Erythroblast (primary cell): ENCODE measurements at regions not wholly inside any gene's neighbourhood (a gene's known extent, or its start where the extent isn't known, plus 50 kb on each side); places are given as distances from the start of the nearest gene placed in this dataset.

Experiments used
- DNase-seq, 2 experiments: peaks; one replicate each; lab custom pipeline; 2025; lab: John Stamatoyannopoulos, UW
- GATA1 ChIP-seq: IDR thresholded peaks from 2 replicates; pipeline ENCODE4 v1.6.1; 2011; ENCODE audit warnings: low read depth, mild to moderate bottlenecking, control low read depth, low read length, moderate library complexity
- POLR2A ChIP-seq: IDR thresholded peaks from 2 replicates; pipeline ENCODE4 v1.6.1; 2011; ENCODE audit warnings: mild to moderate bottlenecking, low read length

- TF ChIP-seq GATA1 (no peak), POLR2A (no peak)
- no peak for DNase-seq
Measured at GRCh38 chr7:17588730-17589129, 290.3 kb downstream of the AHR start.

GRCh38 chr7:17589671-17590070, 291.2 kb downstream of the AHR start:
- no peak for TF ChIP-seq GATA1
- no peak for TF ChIP-seq POLR2A
- DNase-seq, result no peak

GRCh38 chr7:17590221-17590620, 291.8 kb downstream of the AHR start:
- no peak for TF ChIP-seq POLR2A
- TF ChIP-seq GATA1, result no peak
- DNase-seq, result no peak

GRCh38 chr7:17593819-17594419, 295.5 kb downstream of the AHR start:
- no peak for DNase-seq
- TF ChIP-seq GATA1 (no peak), POLR2A (no peak)

GRCh38 chr7:17595546-17595945, 297.1 kb downstream of the AHR start:
- TF ChIP-seq GATA1 (no peak), POLR2A (no peak)
- no peak for DNase-seq

- no peak for DNase-seq
- TF ChIP-seq POLR2A (no peak), GATA1 (no peak)
Measured at GRCh38 chr7:17598305-17598704, 299.9 kb downstream of the AHR start.

- no peak for DNase-seq
Measured at GRCh38 chr7:17598846-17599245, 300.4 kb downstream of the AHR start.

GRCh38 chr7:17599733-17600339, 301.4 kb downstream of the AHR start:
- DNase-seq, result no peak

More at GRCh38 chr7:17598846-17599245, 300.4 kb downstream of the AHR start:
- TF ChIP-seq GATA1, result no peak
- no peak for TF ChIP-seq POLR2A

GRCh38 chr7:17600340-17600752, 301.9 kb downstream of the AHR start:
- TF ChIP-seq GATA1 (no peak), POLR2A (no peak)
- DNase-seq, result no peak

More at GRCh38 chr7:17599733-17600339, 301.4 kb downstream of the AHR start:
- TF ChIP-seq GATA1, result no peak
- no peak for TF ChIP-seq POLR2A

GRCh38 chr7:17601921-17602320, 303.5 kb downstream of the AHR start:
- no peak for TF ChIP-seq POLR2A
- TF ChIP-seq GATA1, result no peak
- no peak for DNase-seq

GRCh38 chr7:17608114-17608833, 309.8 kb downstream of the AHR start:
- DNase-seq, result no peak
- TF ChIP-seq GATA1 (no peak), POLR2A (no peak)

- TF ChIP-seq GATA1, result no peak
- no peak for TF ChIP-seq POLR2A
- no peak for DNase-seq
Measured at GRCh38 chr7:17611611-17612010, 313.2 kb downstream of the AHR start.

GRCh38 chr7:17613338-17614041, 315.0 kb downstream of the AHR start:
- no peak for DNase-seq

More at GRCh38 chr7:17613338-17614041, 315.0 kb downstream of the AHR start:
- no peak for TF ChIP-seq GATA1
- no peak for TF ChIP-seq POLR2A
